Parathyroid adenoma (tissue), 2 donors: ENCODE measurements at regions not wholly inside any gene's neighbourhood (a gene's known extent, or its start where the extent isn't known, plus 50 kb on each side); places are given as distances from the start of the nearest gene placed in this dataset.

Source experiments
- H2AFZ ChIP-seq: fragments of 300-600 bp; sonication (generic); one replicate; pipeline ENCODE4 v1.7.0; 2017; ENCODE audit warnings: antibody characterized with exemption, mild to moderate bottlenecking
- H3K27ac ChIP-seq: fragments of 300-600 bp; sonication (generic); one replicate; pipeline ENCODE4 v1.7.0; 2017
- H3K27me3 ChIP-seq: fragments of 300-600 bp; sonication (generic); one replicate; pipeline ENCODE4 v1.7.0; 2017; ENCODE audit warnings: low read length; ENCODE audit not compliant: control insufficient read depth, insufficient read depth
- H3K36me3 ChIP-seq: fragments of 300-600 bp; sonication (generic); one replicate; pipeline ENCODE4 v1.7.0; 2017; ENCODE audit warnings: low read length; ENCODE audit not compliant: control insufficient read depth, insufficient read depth
- H3K4me1 ChIP-seq: fragments of 300-600 bp; sonication (generic); one replicate; pipeline ENCODE4 v1.7.0; 2017; ENCODE audit warnings: control low read depth
- H3K4me2 ChIP-seq: fragments of 300-600 bp; sonication (generic); one replicate; pipeline ENCODE4 v1.7.0; 2017; ENCODE audit warnings: low read length
- H3K4me3 ChIP-seq: fragments of 300-600 bp; sonication (generic); one replicate; pipeline ENCODE4 v1.7.0; 2017; ENCODE audit warnings: low read depth, low read length
- H3K79me2 ChIP-seq: fragments of 300-600 bp; sonication (generic); one replicate; pipeline ENCODE4 v1.7.0; 2017; ENCODE audit warnings: control low read depth
- H3K9ac ChIP-seq: fragments of 300-600 bp; sonication (generic); one replicate; pipeline ENCODE4 v1.7.0; 2017; ENCODE audit warnings: mild to moderate bottlenecking
- H3K9me3 ChIP-seq: fragments of 300-600 bp; sonication (generic); one replicate; pipeline ENCODE4 v1.7.0; 2017; ENCODE audit warnings: low read length; ENCODE audit not compliant: control insufficient read depth
- TF ChIP-seq, protein P1 (sequence below): fragments of 300-600 bp; sonication (generic); IDR thresholded peaks from one replicate; pipeline ENCODE4 v1.7.0; 2017; ENCODE audit warnings: antibody characterized with exemption, mild to moderate bottlenecking
- donor health status: primary hyperparathyroidism.

DNA sequence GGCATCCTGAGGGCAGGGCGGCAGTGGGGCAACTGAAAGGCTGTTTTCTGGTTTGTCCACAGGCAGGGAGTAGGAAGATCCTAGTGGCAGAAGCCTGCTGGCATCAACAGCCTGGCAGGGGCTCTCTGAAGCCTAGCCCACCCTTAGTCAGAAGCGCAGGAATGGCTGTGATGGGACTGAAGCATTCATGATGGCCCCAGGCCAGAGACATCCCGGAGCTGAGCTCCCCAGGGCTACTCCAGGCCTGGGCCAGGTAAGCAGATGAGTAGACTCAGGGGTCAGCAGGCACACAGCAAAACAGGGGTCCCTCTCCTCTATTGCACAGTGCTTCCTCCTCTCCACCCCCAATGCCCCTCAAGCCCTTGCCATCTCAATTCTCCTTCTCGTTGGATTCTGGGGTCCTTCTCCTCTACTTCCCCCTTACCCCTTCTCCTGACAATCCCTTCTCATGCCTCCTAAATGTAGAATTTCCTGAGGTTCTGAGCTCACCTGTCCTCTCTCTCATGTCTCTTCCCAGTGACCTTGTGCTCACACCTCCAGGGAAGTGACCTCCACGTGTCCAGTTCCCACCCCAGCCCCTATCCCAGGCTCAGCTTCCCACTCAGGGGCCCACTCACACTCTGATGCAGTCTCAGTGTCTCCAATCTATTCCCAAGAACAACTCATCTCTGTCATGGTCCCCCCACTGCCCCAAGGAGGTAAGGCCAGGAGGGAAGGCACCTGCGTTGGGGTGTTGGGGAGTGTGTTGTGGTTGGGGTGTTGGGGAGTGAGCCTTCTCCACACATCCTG lies 158.7 kb upstream of the ZNF507 start:
- H3K27me3 ChIP-seq = no peaks in the 10 kb centered on the region
- no peak overlapping the region for H3K4me3 ChIP-seq
- H3K4me1 ChIP-seq = no peaks in the 10 kb centered on the region
- no peak overlapping the region for H3K27ac ChIP-seq
- H3K79me2 ChIP-seq = no peaks in the 10 kb centered on the region
- H3K9me3 ChIP-seq = no peaks in the 10 kb centered on the region
- H3K36me3 ChIP-seq = no peaks in the 10 kb centered on the region
- H2AFZ ChIP-seq = no peak overlapping the region
- no peak overlapping the region for H3K9ac ChIP-seq
- TF ChIP-seq, protein P1, sequence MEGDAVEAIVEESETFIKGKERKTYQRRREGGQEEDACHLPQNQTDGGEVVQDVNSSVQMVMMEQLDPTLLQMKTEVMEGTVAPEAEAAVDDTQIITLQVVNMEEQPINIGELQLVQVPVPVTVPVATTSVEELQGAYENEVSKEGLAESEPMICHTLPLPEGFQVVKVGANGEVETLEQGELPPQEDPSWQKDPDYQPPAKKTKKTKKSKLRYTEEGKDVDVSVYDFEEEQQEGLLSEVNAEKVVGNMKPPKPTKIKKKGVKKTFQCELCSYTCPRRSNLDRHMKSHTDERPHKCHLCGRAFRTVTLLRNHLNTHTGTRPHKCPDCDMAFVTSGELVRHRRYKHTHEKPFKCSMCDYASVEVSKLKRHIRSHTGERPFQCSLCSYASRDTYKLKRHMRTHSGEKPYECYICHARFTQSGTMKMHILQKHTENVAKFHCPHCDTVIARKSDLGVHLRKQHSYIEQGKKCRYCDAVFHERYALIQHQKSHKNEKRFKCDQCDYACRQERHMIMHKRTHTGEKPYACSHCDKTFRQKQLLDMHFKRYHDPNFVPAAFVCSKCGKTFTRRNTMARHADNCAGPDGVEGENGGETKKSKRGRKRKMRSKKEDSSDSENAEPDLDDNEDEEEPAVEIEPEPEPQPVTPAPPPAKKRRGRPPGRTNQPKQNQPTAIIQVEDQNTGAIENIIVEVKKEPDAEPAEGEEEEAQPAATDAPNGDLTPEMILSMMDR = no peak
- H3K4me2 ChIP-seq = no peak overlapping the region

DNA sequence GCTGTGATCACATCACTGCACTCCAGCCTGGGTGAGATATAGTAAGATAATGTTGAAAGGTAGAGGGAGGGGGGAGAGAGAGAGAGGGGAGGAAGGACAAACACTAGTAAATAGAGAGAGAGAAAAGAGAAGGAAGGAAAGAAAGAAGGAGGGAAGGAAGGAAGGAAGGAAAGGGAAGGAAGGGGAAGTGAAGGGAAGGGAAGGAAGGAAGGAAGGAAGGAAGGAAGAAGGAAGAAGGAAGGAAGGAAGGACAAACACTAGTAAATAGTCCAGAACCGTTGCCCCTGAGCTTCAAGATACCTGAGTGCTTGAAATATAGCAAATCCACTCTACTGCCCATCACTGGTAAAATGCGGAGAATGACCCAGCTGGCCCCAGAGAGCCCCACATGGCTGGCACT lies 156.5 kb upstream of the ZNF507 start:
- no peak overlapping the region for H3K9ac ChIP-seq
- no peaks in the 10 kb centered on the region for H3K36me3 ChIP-seq
- no peak overlapping the region for H3K4me2 ChIP-seq

DNA sequence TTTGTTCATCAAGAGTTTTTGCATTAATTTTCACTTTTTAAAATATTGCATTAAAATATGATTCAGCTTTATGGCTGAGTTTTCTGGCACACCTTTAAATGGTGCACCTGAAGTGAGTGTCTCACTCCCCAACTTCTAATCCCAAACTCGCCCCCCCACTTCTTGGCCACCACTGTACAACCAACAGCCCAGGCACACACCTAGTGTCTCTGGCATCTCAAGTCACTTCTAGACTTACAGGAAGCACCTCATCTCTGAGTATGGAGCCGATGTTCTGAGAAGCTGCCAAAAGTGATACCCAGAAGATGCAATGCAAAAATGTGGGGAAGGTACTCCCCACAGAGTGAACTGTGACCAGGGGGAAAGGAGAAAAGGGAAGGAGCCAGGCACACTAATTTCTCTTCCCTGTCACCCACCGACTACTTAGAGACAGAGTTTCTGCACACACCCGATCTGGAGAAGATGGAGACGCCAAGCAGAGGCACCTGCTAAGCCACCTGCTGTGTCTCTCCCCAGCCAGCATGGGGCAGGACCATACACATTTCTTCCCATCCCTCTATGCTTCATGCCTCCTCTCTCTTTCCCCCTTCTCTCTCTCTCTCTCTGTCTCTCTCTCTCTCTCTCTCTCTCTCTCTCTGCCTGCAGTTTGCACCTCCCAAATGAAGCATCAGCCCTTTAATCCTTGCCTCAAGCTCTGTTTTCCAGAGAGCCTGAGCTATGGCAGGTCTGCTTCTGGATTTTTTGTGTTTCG lies 155.3 kb upstream of the ZNF507 start:
- TF ChIP-seq, protein P1 = no peak
- no peak overlapping the region for H2AFZ ChIP-seq
- H3K4me1 ChIP-seq = no peaks in the 10 kb centered on the region
- no peaks in the 10 kb centered on the region for H3K27me3 ChIP-seq
- H3K27ac ChIP-seq = no peak overlapping the region
- H3K4me2 ChIP-seq = no peak overlapping the region
- no peaks in the 10 kb centered on the region for H3K79me2 ChIP-seq
- H3K36me3 ChIP-seq = no peaks in the 10 kb centered on the region
- no peak overlapping the region for H3K4me3 ChIP-seq
- no peak overlapping the region for H3K9ac ChIP-seq
- H3K9me3 ChIP-seq = no peaks in the 10 kb centered on the region

More for the DNA sequence above, 156.5 kb upstream of the ZNF507 start:
- no peaks in the 10 kb centered on the region for H3K4me1 ChIP-seq
- no peak overlapping the region for H3K27ac ChIP-seq
- no peaks in the 10 kb centered on the region for H3K79me2 ChIP-seq
- TF ChIP-seq, protein P1 = no peak
- H3K4me3 ChIP-seq = no peak overlapping the region
- no peak overlapping the region for H2AFZ ChIP-seq
- no peaks in the 10 kb centered on the region for H3K27me3 ChIP-seq
- H3K9me3 ChIP-seq = no peaks in the 10 kb centered on the region

DNA sequence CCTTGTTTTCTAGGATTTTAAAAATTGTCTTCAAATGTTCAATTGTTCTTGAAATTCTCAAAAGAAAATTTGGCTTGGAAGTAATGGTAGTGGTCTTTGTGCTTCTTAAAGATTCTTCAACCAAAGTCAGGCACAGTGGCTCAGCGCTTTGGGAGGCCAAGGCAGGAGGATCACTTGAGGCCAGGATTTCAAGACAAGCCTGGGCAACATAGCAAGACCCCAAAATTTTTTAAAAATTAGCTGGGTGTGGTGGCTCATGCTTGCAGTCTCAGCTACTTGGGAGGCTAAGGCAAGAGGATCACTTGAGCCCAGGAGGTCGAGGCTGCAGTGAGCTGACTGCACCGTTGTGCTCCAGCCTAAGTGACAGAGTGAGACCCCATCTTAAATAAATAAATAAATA lies 153.5 kb upstream of the ZNF507 start:
- Histone ChIP-seq H2AFZ (no peak overlapping the region), H3K4me2 (no peak overlapping the region), H3K27ac (no peak overlapping the region), H3K27me3 (no peaks in the 10 kb centered on the region), H3K79me2 (no peaks in the 10 kb centered on the region), H3K4me1 (no peaks in the 10 kb centered on the region), H3K9me3 (no peaks in the 10 kb centered on the region), H3K9ac (no peak overlapping the region), H3K4me3 (no peak overlapping the region), H3K36me3 (no peaks in the 10 kb centered on the region)
- TF ChIP-seq, protein P1 = no peak
